ENCODE measurements at regions not wholly inside any gene's neighbourhood (a gene's known extent, or its start where the extent isn't known, plus 50 kb on each side); places are given as distances from the start of the nearest gene placed in this dataset.

DNA sequence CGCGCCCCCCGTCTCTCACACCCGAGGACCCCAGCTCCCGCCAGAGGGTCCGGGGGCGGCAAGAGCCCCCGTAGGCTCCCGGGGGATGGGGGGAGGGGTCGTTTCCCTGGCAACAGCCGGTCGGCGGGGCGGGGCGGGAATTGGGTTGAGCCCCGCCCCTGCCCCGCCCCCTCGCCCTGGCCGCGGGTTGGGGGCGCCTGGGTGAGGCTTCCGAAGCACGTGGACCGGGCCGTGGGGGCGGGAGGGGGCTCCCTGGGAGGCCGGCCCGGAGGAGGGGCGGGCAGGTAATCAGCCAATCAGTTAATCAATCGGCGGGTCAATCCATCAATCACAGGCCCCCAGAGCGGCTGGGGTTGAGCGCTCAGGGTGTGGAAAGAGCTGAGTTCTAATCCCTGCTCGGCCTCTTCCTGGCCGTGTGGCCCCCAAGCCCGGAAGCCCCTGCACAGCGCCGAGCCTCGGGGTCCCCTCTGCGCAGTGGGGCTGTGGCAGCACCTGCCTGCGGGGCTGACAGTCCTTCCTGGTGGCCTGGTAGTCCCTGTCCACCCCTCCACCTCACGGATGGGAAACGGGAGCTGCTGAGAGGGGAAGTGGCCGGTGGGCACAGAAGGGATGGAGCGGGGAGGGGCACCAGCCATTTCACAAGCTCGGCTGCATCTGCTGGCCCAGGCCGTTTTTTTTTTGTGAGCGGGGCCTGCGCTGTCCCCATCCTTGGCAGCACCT, 174.2 kb upstream of the IER5L start:
- Histone ChIP-seq H3K27ac (peak overlapping the region in 5 of 8 donors; percentile 44 to 78 (median 55)), H3K4me3 (peak overlapping the region in 7 of 8 donors; percentile 7 to 60 (median 28)), H3K36me3 (no peaks in the 10 kb centered on the region), H3K9me3 (peaks cover 0 to 20% (median 15%) of the 10 kb centered on the region in 8 donors), H3K27me3 (replicated peaks in 1 of 7) (peaks cover 0 to 39% (median 16%) of the 10 kb centered on the region in 7 donors), H3K4me1 (peaks cover 0 to 43% (median 17%) of the 10 kb centered on the region in 6 donors)
- TF ChIP-seq, protein P1, sequence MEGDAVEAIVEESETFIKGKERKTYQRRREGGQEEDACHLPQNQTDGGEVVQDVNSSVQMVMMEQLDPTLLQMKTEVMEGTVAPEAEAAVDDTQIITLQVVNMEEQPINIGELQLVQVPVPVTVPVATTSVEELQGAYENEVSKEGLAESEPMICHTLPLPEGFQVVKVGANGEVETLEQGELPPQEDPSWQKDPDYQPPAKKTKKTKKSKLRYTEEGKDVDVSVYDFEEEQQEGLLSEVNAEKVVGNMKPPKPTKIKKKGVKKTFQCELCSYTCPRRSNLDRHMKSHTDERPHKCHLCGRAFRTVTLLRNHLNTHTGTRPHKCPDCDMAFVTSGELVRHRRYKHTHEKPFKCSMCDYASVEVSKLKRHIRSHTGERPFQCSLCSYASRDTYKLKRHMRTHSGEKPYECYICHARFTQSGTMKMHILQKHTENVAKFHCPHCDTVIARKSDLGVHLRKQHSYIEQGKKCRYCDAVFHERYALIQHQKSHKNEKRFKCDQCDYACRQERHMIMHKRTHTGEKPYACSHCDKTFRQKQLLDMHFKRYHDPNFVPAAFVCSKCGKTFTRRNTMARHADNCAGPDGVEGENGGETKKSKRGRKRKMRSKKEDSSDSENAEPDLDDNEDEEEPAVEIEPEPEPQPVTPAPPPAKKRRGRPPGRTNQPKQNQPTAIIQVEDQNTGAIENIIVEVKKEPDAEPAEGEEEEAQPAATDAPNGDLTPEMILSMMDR (IDR thresholded peaks at IDR 0.05 in 8 of 11, conservative IDR thresholded peaks at IDR 0.05 in 3 of 11): no peak
- no peak for TF ChIP-seq POLR2AphosphoS5 (IDR thresholded peaks at IDR 0.05)
- no peak for TF ChIP-seq POLR2A (IDR thresholded peaks at IDR 0.05)
- intact Hi-C loops (cut with DNase I; ENCODE audit: low total_unique reads): no loop called here
- WGBS, 5 donors: 14 to 35% (median 19%) methylated on average over 18 to 49 of the region's 49 CpGs
- no peak for DNase-seq

DNA sequence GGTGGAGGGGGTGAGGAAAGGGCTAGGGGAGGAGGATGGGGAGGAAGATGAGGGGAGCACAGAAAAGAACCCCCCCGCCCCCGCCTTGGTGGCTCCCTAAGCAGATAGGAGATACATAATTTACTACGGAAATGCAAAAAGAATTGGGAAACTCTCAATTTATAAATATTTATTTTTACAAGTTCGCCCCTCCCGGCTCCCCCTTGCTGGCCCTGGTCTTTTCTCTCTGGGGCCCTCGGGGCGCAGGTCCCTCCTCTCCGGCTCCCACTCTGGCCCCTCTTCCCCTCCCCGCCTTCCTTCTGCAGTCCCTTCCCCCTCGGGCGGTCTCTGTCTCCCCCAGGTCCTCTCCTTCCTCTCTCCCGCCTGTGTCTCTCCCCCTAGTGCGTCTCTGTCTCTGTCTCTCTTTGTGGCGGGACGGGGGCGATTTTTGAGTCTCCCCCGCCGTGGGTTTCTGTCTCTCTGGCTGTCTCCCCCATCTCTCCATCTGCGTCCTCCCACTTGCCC, 173.6 kb upstream of the IER5L start:
- no peak for TF ChIP-seq POLR2A (IDR thresholded peaks at IDR 0.05)
- TF ChIP-seq, protein P1 (IDR thresholded peaks at IDR 0.05 in 8 of 11, conservative IDR thresholded peaks at IDR 0.05 in 3 of 11): no peak
- no peak for TF ChIP-seq POLR2AphosphoS5 (IDR thresholded peaks at IDR 0.05)

DNA sequence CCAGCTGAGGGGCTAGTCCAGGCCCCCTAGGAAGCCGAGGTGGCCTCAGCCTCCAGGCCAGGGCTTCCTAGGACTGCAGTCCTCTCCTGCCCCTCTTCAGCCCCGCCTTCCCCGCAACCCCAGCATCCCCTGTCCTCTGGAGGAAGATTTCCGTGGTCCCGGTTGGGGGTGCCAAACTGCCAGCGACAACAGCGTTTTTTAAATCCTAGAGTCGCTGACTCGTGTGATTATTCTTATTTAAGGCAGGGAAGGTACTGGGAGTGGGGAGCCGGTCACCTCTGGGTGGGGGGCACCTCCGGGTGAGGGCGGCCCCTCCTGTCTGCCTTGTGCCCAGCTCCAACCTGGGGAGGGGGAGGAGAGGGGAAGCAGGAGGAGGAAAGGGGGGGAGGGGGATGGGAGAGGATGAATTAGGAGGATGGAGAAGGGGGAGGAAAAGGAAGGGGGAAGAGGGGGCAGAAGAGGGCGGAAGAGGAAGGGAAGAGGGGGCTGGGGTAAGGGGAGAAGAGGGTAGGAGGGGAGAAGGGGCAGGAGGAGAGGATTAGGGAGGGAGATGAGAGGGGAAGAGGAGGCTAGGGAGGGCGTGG, 173.1 kb upstream of the IER5L start:
- peak overlapping the region in 1 of 8 donors; percentile 60 for H3K4me3 ChIP-seq
- H3K4me1 ChIP-seq: peaks cover 0 to 54% (median 24%) of the 10 kb centered on the region in 6 donors
- DNase-seq: no peak
- intact Hi-C loops (cut with DNase I; ENCODE audit: low total_unique reads): no loop called here
- peaks cover 0 to 39% (median 16%) of the 10 kb centered on the region in 7 donors for H3K27me3 ChIP-seq (replicated peaks in 1 of 7)
- peak overlapping the region in 3 of 8 donors; percentile 50 to 78 (median 55) for H3K27ac ChIP-seq
- H3K9me3 ChIP-seq: peaks cover 0 to 14% (median 12%) of the 10 kb centered on the region in 8 donors
- no peaks in the 10 kb centered on the region for H3K36me3 ChIP-seq
- 27 to 43% (median 34%) methylated on average over 14 of the region's 14 CpGs for WGBS, 5 donors
- TF ChIP-seq, protein P1 (IDR thresholded peaks at IDR 0.05 in 8 of 11, conservative IDR thresholded peaks at IDR 0.05 in 3 of 11): no peak
- TF ChIP-seq POLR2AphosphoS5 (IDR thresholded peaks at IDR 0.05): peak in 1 of 3 donors; percentile 5

More for the DNA sequence above, 173.6 kb upstream of the IER5L start:
- H3K4me1 ChIP-seq: peaks cover 0 to 49% (median 19%) of the 10 kb centered on the region in 6 donors
- H3K4me3 ChIP-seq: peak overlapping the region in 6 of 8 donors; percentile 15 to 60 (median 30)
- WGBS, 5 donors: 3 to 4% (median 3%) methylated on average over 17 to 19 of the region's 19 CpGs
- no peak for DNase-seq
- H3K27me3 ChIP-seq (replicated peaks in 1 of 7): peaks cover 0 to 39% (median 16%) of the 10 kb centered on the region in 7 donors
- H3K27ac ChIP-seq: peak overlapping the region in 4 of 8 donors; percentile 5 to 78 (median 52)
- intact Hi-C loops (cut with DNase I; ENCODE audit: low total_unique reads): no loop called here
- peaks cover 0 to 19% (median 15%) of the 10 kb centered on the region in 8 donors for H3K9me3 ChIP-seq
- H3K36me3 ChIP-seq: no peaks in the 10 kb centered on the region
